Vagina (tissue), 2 donors: ENCODE measurements at regions not wholly inside any gene's neighbourhood (a gene's known extent, or its start where the extent isn't known, plus 50 kb on each side); places are given as distances from the start of the nearest gene placed in this dataset.

Experiments
- DNase-seq, 2 donors: peaks; one replicate each; pipeline ENCODE4 v3.0.0-alpha.2; 2017; ENCODE audit errors: extremely low spot score in 2 of 2
- H3K27ac ChIP-seq: fragments of 200-600 bp; sonication (generic); one replicate; pipeline ENCODE4 v1.5.1; 2019
- H3K27me3 ChIP-seq: fragments of 200-600 bp; sonication (generic); one replicate; pipeline ENCODE4 v1.5.1; 2019
- H3K36me3 ChIP-seq, 2 donors: fragments of 200-600 bp; sonication (generic); one replicate each; pipeline ENCODE4 v1.5.1; 2017 to 2019
- H3K4me1 ChIP-seq: fragments of 200-600 bp; sonication (generic); one replicate; pipeline ENCODE4 v1.5.1; 2019
- H3K4me3 ChIP-seq, 2 donors: fragments of 200-600 bp; sonication (generic); 1 replicate in 1 of 2; 2 replicates in 1 of 2; pipeline ENCODE4 v1.5.1; 2016 to 2019
- H3K9me3 ChIP-seq: fragments of 200-600 bp; sonication (generic); one replicate; pipeline ENCODE4 v1.5.1; 2019
- CTCF ChIP-seq, 3 experiments: fragments of 450-650 bp in 2 of 3; fragments of 200-600 bp in 1 of 3; sonication (generic) in 1 of 3; IDR thresholded peaks; one replicate each; pipeline ENCODE4 v1.5.1; 2017 to 2019; ENCODE audit warnings: antibody characterized with exemption in 3 of 3, mild to moderate bottlenecking in 2 of 3, moderate library complexity in 2 of 3
- POLR2A ChIP-seq, 2 donors: fragments of 450-650 bp; IDR thresholded peaks; one replicate each; pipeline ENCODE4 v1.6.1; 2017; ENCODE audit warnings: antibody characterized with exemption in 2 of 2, mild to moderate bottlenecking in 2 of 2, moderate library complexity in 2 of 2
- POLR2AphosphoS5 ChIP-seq, 2 donors: sonication (generic); formaldehyde crosslinking; IDR thresholded peaks; one replicate each; pipeline ENCODE4 v1.9.0; 2017; ENCODE audit warnings: antibody characterized with exemption in 2 of 2, mild to moderate bottlenecking in 2 of 2, low read depth in 1 of 2; ENCODE audit not compliant: insufficient read depth in 1 of 2
- intact Hi-C: fragments of 100-400 bp; cut with DNase I; formaldehyde crosslinking; loops from one replicate; pipeline ENCODE4 v1.15.1; 2023

DNA sequence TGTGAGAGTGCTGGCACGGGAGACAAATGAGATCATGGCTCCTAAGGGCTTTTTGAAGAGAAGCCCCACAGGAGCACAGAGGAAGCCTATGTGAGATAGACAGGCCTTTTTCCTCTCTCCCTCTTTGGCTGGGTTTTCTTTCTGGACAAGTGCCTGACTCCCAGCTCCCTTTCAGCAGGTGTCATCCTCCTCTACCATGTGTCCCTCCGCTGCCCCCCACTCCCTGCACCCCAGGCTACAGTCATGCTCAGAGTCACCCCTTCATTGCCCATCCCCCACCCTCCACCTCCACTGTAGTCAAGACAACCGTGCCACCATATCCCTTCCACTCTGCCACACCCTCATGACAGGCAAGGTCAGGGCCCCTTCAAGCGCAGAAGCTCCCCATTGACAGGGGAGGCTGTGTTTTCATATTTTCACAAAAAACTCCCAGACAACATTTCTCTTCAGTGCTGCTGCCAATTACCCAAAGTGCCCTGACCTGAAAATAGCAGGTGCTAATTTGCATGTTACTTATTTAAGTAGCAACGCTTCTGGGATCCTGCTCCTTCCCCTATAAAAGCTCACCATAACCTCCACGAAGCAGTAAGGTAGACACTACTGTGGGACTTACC lies 92.1 kb upstream of the IPO9 start:
- Histone ChIP-seq H3K36me3 (no peaks in the 10 kb centered on the region), H3K4me3 (no peak overlapping the region), H3K27ac (peak overlapping the region; percentile 76), H3K27me3 (no peaks in the 10 kb centered on the region), H3K9me3 (no peaks in the 10 kb centered on the region), H3K4me1 (peaks cover 71% of the 10 kb centered on the region)
- intact Hi-C loops, result no loop called here
- DNase-seq, result no peak
- no peak for TF ChIP-seq CTCF (IDR thresholded peaks at IDR 0.05)
- no peak for TF ChIP-seq POLR2A (IDR thresholded peaks at IDR 0.05)
- no peak for TF ChIP-seq POLR2AphosphoS5 (IDR thresholded peaks at IDR 0.05; ENCODE audit: insufficient read depth in 1 of 2, low read depth in 1 of 2)

DNA sequence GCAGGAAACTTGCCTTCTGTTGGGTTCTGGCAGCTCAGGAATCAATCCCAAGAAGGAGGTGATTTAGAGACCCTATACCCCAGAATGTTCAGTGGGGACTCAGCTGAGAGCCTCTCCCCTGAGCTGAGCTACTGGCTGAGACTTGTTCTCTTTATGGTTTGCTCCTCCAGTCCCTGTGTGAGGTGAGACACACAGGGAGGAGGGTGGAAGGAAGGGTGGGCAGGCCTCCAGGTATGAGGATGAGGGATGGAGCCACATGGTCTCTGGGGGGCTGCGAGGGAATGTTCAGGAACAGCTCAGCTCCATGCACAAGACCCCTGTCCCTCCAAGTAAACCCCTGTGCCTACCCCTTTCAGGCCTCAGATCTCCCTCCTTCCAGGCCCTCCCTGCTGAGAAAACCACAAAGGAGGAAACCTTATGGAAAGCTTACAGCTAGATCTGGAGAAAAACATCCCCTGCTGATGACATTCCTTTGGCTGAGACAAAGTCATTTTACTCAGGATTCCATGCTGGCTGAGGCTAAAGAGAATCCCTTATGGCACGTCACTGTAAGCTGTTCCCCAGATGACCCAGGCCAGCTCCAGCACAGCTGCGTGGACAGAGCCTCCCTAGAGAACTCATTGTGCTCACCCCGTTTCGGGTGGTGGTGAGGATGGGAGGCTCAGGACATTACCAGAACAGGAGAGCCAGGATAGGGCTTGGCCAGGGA lies 91.5 kb upstream of the IPO9 start:
- no peaks in the 10 kb centered on the region for H3K36me3 ChIP-seq
- no peaks in the 10 kb centered on the region for H3K27me3 ChIP-seq
- intact Hi-C loops, result no loop called here
- TF ChIP-seq CTCF (IDR thresholded peaks at IDR 0.05) (no peak), POLR2AphosphoS5 (IDR thresholded peaks at IDR 0.05; ENCODE audit: insufficient read depth in 1 of 2, low read depth in 1 of 2) (peak in 1 of 2 donors; percentile 55)
- H3K4me1 ChIP-seq, result peaks cover 78% of the 10 kb centered on the region
- DNase-seq, result no peak
- H3K9me3 ChIP-seq, result no peaks in the 10 kb centered on the region
- no peak overlapping the region for H3K4me3 ChIP-seq
- H3K27ac ChIP-seq, result peak overlapping the region; percentile 76

DNA sequence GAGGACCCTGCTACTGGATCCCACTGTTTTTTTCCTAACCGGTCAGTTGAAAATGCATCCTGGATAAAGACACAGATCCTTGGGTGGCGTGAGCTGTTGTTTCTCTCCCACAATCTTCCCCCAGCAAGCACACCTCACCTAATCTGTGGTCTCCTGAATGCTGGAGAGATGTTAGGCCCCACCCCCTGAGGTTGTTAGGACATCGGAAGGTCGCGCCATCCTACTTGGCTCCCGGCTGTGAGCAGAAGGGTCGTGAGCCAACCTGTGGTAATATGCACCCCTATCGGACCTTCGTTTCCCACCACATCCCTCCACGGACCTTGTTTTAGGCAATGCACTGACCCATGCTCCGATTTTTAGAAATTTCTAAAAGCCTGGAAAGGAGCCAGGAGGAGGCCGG lies 89.9 kb upstream of the IPO9 start:
- TF ChIP-seq POLR2A (IDR thresholded peaks at IDR 0.05) (no peak), POLR2AphosphoS5 (IDR thresholded peaks at IDR 0.05; ENCODE audit: insufficient read depth in 1 of 2, low read depth in 1 of 2) (no peak), CTCF (IDR thresholded peaks at IDR 0.05) (no peak)
- peaks cover 80% of the 10 kb centered on the region for H3K4me1 ChIP-seq

DNA sequence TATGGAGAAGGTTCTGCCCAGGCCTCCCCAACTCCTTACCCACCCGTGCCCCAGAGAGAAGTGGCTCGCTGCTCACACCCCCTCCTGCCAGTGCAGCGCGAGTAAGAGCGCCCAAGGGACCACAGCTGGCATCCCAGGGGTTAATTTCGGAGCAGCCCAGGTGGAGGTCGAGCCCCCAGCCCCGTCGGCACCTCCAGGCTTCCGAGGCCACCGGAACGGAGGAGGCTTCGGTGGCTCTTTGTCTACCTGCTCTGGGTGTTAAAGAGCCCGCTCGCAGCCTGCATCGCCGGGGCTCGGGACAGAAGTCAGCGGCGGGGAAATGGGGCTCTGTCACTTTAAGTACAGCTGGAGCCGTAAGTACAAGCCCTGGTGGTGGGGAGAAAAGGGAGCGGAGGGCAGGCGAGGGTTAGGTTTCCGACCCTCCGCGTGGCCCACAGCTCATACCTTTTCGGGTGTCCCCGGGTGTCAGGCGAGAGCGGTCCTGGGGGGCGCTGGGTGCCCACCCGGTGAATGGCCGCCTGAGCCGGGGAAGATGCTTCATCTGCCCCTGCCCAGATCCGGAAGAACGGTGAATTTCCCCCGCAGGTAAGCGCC lies 89.4 kb upstream of the IPO9 start:
- peak overlapping the region; percentile 76 for H3K27ac ChIP-seq
- peak in 1 of 2 donors; percentile 53 for TF ChIP-seq POLR2AphosphoS5 (IDR thresholded peaks at IDR 0.05; ENCODE audit: insufficient read depth in 1 of 2, low read depth in 1 of 2)
- TF ChIP-seq CTCF (IDR thresholded peaks at IDR 0.05), result no peak
- no peak for TF ChIP-seq POLR2A (IDR thresholded peaks at IDR 0.05)
- H3K36me3 ChIP-seq, result no peaks in the 10 kb centered on the region
- H3K4me1 ChIP-seq, result peaks cover 80% of the 10 kb centered on the region
- DNase-seq, result no peak
- no peaks in the 10 kb centered on the region for H3K9me3 ChIP-seq
- intact Hi-C loops, result no loop called here
- H3K27me3 ChIP-seq, result no peaks in the 10 kb centered on the region
- peak overlapping the region; percentile 60 to 73 for H3K4me3 ChIP-seq

More for the DNA sequence above, 89.9 kb upstream of the IPO9 start:
- Histone ChIP-seq H3K27ac (peak overlapping the region; percentile 76), H3K4me3 (peak overlapping the region; percentile 60 to 73), H3K36me3 (no peaks in the 10 kb centered on the region), H3K9me3 (no peaks in the 10 kb centered on the region), H3K27me3 (no peaks in the 10 kb centered on the region)
- intact Hi-C loops, result no loop called here
- no peak for DNase-seq

GRCh38 chr1:201740086-201740541 lies 88.8 kb upstream of the IPO9 start:
- peaks cover 77% of the 10 kb centered on the region for H3K4me1 ChIP-seq
- intact Hi-C loops, result no loop called here

More at GRCh38 chr1:201740086-201740541, 88.8 kb upstream of the IPO9 start:
- no peaks in the 10 kb centered on the region for H3K9me3 ChIP-seq
- no peaks in the 10 kb centered on the region for H3K36me3 ChIP-seq
- H3K27ac ChIP-seq, result peak overlapping the region; percentile 76
- H3K27me3 ChIP-seq, result no peaks in the 10 kb centered on the region
- TF ChIP-seq POLR2A (IDR thresholded peaks at IDR 0.05) (no peak), POLR2AphosphoS5 (IDR thresholded peaks at IDR 0.05; ENCODE audit: insufficient read depth in 1 of 2, low read depth in 1 of 2) (no peak), CTCF (IDR thresholded peaks at IDR 0.05) (no peak)
- no peak for DNase-seq
- peak overlapping the region; percentile 60 to 73 for H3K4me3 ChIP-seq
